CD4-positive, alpha-beta T cell treated with Interleukin-6 for 4 hours (primary cell): ENCODE measurements at regions not wholly inside any gene's neighbourhood (a gene's known extent, or its start where the extent isn't known, plus 50 kb on each side); places are given as distances from the start of the nearest gene placed in this dataset.
"Not testable (repeated sequence)": the region's sequence is repeated elsewhere in the genome, so short reads cannot be mapped to it uniquely, and the experiment has no call there.

Experiments
- DNase-seq: peaks from one replicate; pipeline ENCODE4 v3.0.0-alpha.2; 2020; ENCODE audit warnings: mixed read lengths

GRCh38 chr2:215644233-215644897, 208.5 kb upstream of the FN1 start:
- no peak for DNase-seq

- DNase-seq, result no peak
Measured at GRCh38 chr2:215638687-215639086, 202.8 kb upstream of the FN1 start.

- no peak for DNase-seq
Measured at GRCh38 chr2:215637651-215638050, 201.8 kb upstream of the FN1 start.

- DNase-seq, result no peak
Measured at GRCh38 chr2:215636816-215637215, 200.9 kb upstream of the FN1 start.

- no peak for DNase-seq
Measured at GRCh38 chr2:215635788-215636139, 199.9 kb upstream of the FN1 start.

- no peak for DNase-seq
Measured at GRCh38 chr2:215635071-215635787, 199.4 kb upstream of the FN1 start.

- DNase-seq, result no peak
Measured at GRCh38 chr2:215633360-215633759, 197.5 kb upstream of the FN1 start.

GRCh38 chr2:215631696-215632095, 195.8 kb upstream of the FN1 start:
- DNase-seq, result no peak

GRCh38 chr2:215630796-215631195, 194.9 kb upstream of the FN1 start:
- DNase-seq, result not testable (repeated sequence)

GRCh38 chr2:215627771-215628170, 191.9 kb upstream of the FN1 start:
- no peak for DNase-seq

- DNase-seq, result no peak
Measured at GRCh38 chr2:215626812-215627281, 191.0 kb upstream of the FN1 start.

- no peak for DNase-seq
Measured at GRCh38 chr2:215626063-215626462, 190.2 kb upstream of the FN1 start.

- DNase-seq, result no peak
Measured at GRCh38 chr2:215625207-215625606, 189.3 kb upstream of the FN1 start.

- no peak for DNase-seq
Measured at GRCh38 chr2:215624423-215624829, 188.6 kb upstream of the FN1 start.

- DNase-seq, result no peak
Measured at GRCh38 chr2:215622837-215623236, 187.0 kb upstream of the FN1 start.

- DNase-seq, result no peak
Measured at GRCh38 chr2:215621381-215621780, 185.5 kb upstream of the FN1 start.

- DNase-seq, result no peak
Measured at GRCh38 chr2:215620528-215620927, 184.7 kb upstream of the FN1 start.

GRCh38 chr2:215619989-215620388, 184.1 kb upstream of the FN1 start:
- DNase-seq, result no peak

- DNase-seq, result no peak
Measured at GRCh38 chr2:215619022-215619958, 183.4 kb upstream of the FN1 start.

- DNase-seq, result no peak
Measured at GRCh38 chr2:215618145-215618544, 182.3 kb upstream of the FN1 start.

GRCh38 chr2:215617060-215617824, 181.4 kb upstream of the FN1 start:
- DNase-seq, result no peak

- DNase-seq, result no peak
Measured at GRCh38 chr2:215615803-215616174, 179.9 kb upstream of the FN1 start.
